Stimulated activated CD8-positive, alpha-beta memory T cell treated with anti-CD3 and anti-CD28 coated beads, Interleukin-7, amount 100 ng/mL, for 24 hours (primary cell): ENCODE measurements at regions not wholly inside any gene's neighbourhood (a gene's known extent, or its start where the extent isn't known, plus 50 kb on each side); places are given as distances from the start of the nearest gene placed in this dataset.
"Not testable (repeated sequence)": the region's sequence is repeated elsewhere in the genome, so short reads cannot be mapped to it uniquely, and the experiment has no call there.

Experiments used
- DNase-seq: peaks from one replicate; pipeline ENCODE4 v3.0.0-alpha.2; 2020; ENCODE audit warnings: low read depth

- DNase-seq = no peak
Observed at GRCh38 chr5:117800261-117800660, 1188.1 kb downstream of the DTWD2 start.

- DNase-seq = no peak
Observed at GRCh38 chr5:117794847-117795246, 1193.5 kb downstream of the DTWD2 start.

GRCh38 chr5:117793963-117794362, 1194.4 kb downstream of the DTWD2 start:
- DNase-seq = no peak

- no peak for DNase-seq
Observed at GRCh38 chr5:117792476-117792875, 1195.9 kb downstream of the DTWD2 start.

GRCh38 chr5:117788596-117788995, 1199.8 kb downstream of the DTWD2 start:
- DNase-seq = no peak

- no peak for DNase-seq
Observed at GRCh38 chr5:117779171-117779570, 1204.5 kb upstream of the SEMA6A start.

- no peak for DNase-seq
Observed at GRCh38 chr5:117776977-117777376, 1202.4 kb upstream of the SEMA6A start.

- no peak for DNase-seq
Observed at GRCh38 chr5:117769877-117770276, 1195.3 kb upstream of the SEMA6A start.

GRCh38 chr5:117763271-117763670, 1188.6 kb upstream of the SEMA6A start:
- DNase-seq = no peak

- no peak for DNase-seq
Observed at GRCh38 chr5:117761186-117761585, 1186.6 kb upstream of the SEMA6A start.

- no peak for DNase-seq
Observed at GRCh38 chr5:117759849-117760499, 1185.4 kb upstream of the SEMA6A start.

- DNase-seq = no peak
Observed at GRCh38 chr5:117752403-117752802, 1177.8 kb upstream of the SEMA6A start.

GRCh38 chr5:117748336-117748735, 1173.7 kb upstream of the SEMA6A start:
- DNase-seq = no peak

GRCh38 chr5:117743337-117743736, 1168.7 kb upstream of the SEMA6A start:
- DNase-seq = no peak

GRCh38 chr5:117741655-117742206, 1167.1 kb upstream of the SEMA6A start:
- no peak for DNase-seq

- DNase-seq = no peak
Observed at GRCh38 chr5:117740268-117740667, 1165.6 kb upstream of the SEMA6A start.

GRCh38 chr5:117738571-117738970, 1163.9 kb upstream of the SEMA6A start:
- DNase-seq = no peak

- DNase-seq = no peak
Observed at GRCh38 chr5:117736698-117737097, 1162.1 kb upstream of the SEMA6A start.

- DNase-seq = no peak
Observed at GRCh38 chr5:117734056-117734455, 1159.4 kb upstream of the SEMA6A start.

GRCh38 chr5:117733051-117733450, 1158.4 kb upstream of the SEMA6A start:
- no peak for DNase-seq

GRCh38 chr5:117732264-117732663, 1157.6 kb upstream of the SEMA6A start:
- no peak for DNase-seq

GRCh38 chr5:117731446-117731845, 1156.8 kb upstream of the SEMA6A start:
- DNase-seq = no peak

GRCh38 chr5:117720784-117721183, 1146.2 kb upstream of the SEMA6A start:
- DNase-seq = not testable (repeated sequence)

- no peak for DNase-seq
Observed at GRCh38 chr5:117719413-117719812, 1144.8 kb upstream of the SEMA6A start.
